T47D (cell line): ENCODE measurements at regions not wholly inside any gene's neighbourhood (a gene's known extent, or its start where the extent isn't known, plus 50 kb on each side); places are given as distances from the start of the nearest gene placed in this dataset.

Experiments
- DNase-seq, 2 experiments: peaks; one replicate each; pipeline versions ENCODE4 v3.0.0 to v3.0.0-alpha.2; 2011 to 2012; ENCODE audit warnings: low read depth in 1 of 2, low spot score in 1 of 2
- JUND ChIP-seq: IDR thresholded peaks from 2 replicates; pipeline ENCODE4 v1.6.1; 2012; ENCODE audit warnings: low read depth
- in situ Hi-C: cut with HindIII; loops from 2 replicates; pipeline ENCODE4 v1.10.0; 2016; ENCODE audit warnings: low sequenced_read_pairs, low pct_unique_long_range_greater_than_20kb

DNA sequence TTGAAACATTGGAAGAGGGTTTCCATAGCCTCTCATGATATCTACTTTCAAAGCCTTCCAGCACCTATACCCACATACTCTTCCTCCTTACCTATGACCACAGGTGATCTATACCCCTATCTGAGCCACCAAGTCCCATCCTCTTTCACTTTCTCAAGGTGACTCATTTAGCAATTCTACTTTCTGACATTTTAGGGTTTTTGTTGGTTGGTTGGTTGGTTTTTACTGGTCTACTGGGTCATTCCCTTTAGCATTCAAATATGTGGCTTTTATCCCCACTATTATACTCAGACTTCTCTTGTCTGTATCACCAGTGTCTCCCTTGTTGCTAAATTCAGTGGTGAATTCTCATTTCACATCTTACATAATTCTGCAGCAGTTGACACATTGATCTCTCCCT, 130.4 kb upstream of the STEAP4 start:
- in situ Hi-C loops = no loop called here
- TF ChIP-seq JUND = no peak
- DNase-seq = no peak

DNA sequence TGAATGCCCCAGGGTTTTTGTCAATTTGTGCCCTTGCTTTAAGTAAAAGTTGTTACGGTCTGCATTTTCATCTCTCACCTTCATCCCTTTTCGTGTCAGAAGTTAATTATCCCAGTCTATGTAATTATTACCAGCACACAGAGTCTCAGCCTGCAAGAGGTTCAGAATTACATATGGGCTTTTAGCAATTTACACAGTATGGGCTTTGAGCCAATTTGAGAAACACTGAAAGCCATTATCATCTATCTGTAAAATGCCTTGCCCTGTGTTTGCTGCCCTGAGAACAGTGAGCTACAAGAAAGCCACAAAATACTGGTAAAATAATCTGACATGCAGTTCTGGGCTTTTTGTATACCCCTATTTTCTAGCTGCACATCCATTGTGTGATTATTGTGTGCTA, 125.6 kb upstream of the STEAP4 start:
- TF ChIP-seq JUND = no peak
- no peak for DNase-seq
- in situ Hi-C loops = no loop called here

GRCh38 chr7:88431882-88432281, 125.2 kb upstream of the STEAP4 start:
- TF ChIP-seq JUND = no peak
- DNase-seq = no peak
- in situ Hi-C loops = no loop called here

GRCh38 chr7:88429382-88429781, 122.7 kb upstream of the STEAP4 start:
- no peak for TF ChIP-seq JUND
- in situ Hi-C loops = no loop called here
- DNase-seq = no peak

DNA sequence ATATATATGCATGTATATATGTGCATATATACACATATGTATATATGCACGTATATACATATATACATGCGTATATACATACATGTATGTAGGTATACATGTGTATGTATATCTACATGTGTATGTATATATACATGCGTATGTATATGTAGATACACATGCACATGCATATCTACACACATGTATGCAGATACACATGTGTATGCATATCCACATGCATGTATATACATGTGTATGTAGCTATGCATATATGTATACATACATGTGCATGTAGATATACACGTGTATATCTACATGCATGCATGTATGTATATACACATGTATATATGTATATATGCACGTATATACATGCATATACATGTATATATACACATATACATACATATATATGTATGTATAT, 95.8 kb upstream of the STEAP4 start:
- no peak for TF ChIP-seq JUND
- in situ Hi-C loops = no loop called here
- DNase-seq = no peak

GRCh38 chr7:88401009-88401623, 94.4 kb upstream of the STEAP4 start:
- in situ Hi-C loops = no loop called here
- TF ChIP-seq JUND = no peak
- DNase-seq = peak in 1 of 2 experiments; percentile 17

- in situ Hi-C loops = no loop called here
- no peak for TF ChIP-seq JUND
- no peak for DNase-seq
These were observed 93.1 kb upstream of the STEAP4 start for GRCh38 chr7:88399696-88400240.

DNA sequence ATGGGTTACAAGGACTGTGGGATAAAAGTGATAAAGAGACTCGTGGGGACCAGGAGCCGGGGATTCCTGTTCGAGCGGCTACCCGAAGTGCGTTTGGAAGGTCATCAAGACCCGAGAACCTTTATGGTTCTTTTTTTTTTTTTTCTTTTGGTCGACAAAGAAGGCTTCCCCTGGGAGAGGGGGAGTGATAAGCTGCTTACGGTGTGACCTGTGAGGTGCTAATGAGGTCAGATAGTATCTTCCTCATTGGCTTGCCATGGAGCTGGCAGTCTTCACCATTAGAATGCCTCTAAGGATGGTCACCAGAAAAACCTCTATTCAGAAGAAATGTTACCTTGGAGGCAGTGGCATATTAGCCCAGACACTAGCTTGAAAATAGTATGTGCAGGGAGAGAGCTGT, 92.3 kb upstream of the STEAP4 start:
- no peak for TF ChIP-seq JUND
- in situ Hi-C loops = no loop called here
- DNase-seq = no peak

GRCh38 chr7:88398459-88398858, 91.8 kb upstream of the STEAP4 start:
- no peak for TF ChIP-seq JUND
- DNase-seq = no peak
- in situ Hi-C loops = no loop called here

DNA sequence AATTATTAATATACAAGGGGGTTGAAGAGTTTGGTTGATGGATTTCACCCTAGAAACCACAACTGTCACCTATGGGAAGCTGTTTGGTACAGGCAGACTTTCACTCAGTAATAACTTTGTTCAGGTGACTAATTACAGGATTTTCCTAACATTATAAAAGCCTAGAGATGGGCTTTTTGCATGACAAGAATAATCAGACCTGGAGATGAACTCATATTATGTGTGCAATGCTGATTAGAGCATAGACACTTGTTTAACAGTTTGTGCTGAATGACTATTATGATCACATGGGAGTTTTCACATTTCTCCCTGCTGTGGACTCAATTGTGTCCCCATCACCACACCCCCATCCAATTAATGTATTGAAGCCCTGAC, 90.2 kb upstream of the STEAP4 start:
- no peak for TF ChIP-seq JUND
- DNase-seq = no peak
- in situ Hi-C loops = no loop called here

GRCh38 chr7:88396295-88396947, 89.7 kb upstream of the STEAP4 start:
- in situ Hi-C loops = no loop called here
- DNase-seq = no peak
- no peak for TF ChIP-seq JUND

GRCh38 chr7:88395715-88396114, 89.0 kb upstream of the STEAP4 start:
- DNase-seq = no peak
- in situ Hi-C loops = no loop called here
- TF ChIP-seq JUND = no peak

GRCh38 chr7:88391247-88391646, 84.6 kb upstream of the STEAP4 start:
- in situ Hi-C loops = no loop called here
- DNase-seq = peak in 1 of 2 experiments; percentile 48
- TF ChIP-seq JUND = no peak
